ENCODE measurements at regions not wholly inside any gene's neighbourhood (a gene's known extent, or its start where the extent isn't known, plus 50 kb on each side); places are given as distances from the start of the nearest gene placed in this dataset.

- Mint-ChIP-seq H3K9me3 (ENCODE audit: low read depth) (no peaks in the 10 kb centered on the region), H3K36me3 (ENCODE audit: low read depth) (no peaks in the 10 kb centered on the region), H3K4me1 (ENCODE audit: low read depth) (peaks cover 9% of the 10 kb centered on the region), H3K27me3 (ENCODE audit: low read depth) (no peaks in the 10 kb centered on the region), H3K27ac (ENCODE audit: unreplicated experiment) (no peak overlapping the region), H3K4me3 (ENCODE audit: unreplicated experiment) (no peak overlapping the region)
- DNase-seq (ENCODE audit: low spot score): no peak
- TF ChIP-seq CTCF (IDR thresholded peaks at IDR 0.05): no peak
Measured at GRCh38 chr1:87878873-87879272, 550.2 kb downstream of the LMO4 start.

GRCh38 chr1:87880098-87880760 is 551.5 kb downstream of the LMO4 start:
- H3K9me3 Mint-ChIP-seq (ENCODE audit: low read depth): no peaks in the 10 kb centered on the region
- peaks cover 9% of the 10 kb centered on the region for H3K4me1 Mint-ChIP-seq (ENCODE audit: low read depth)
- TF ChIP-seq CTCF (IDR thresholded peaks at IDR 0.05): no peak
- no peak overlapping the region for H3K27ac Mint-ChIP-seq (ENCODE audit: unreplicated experiment)
- DNase-seq (ENCODE audit: low spot score): no peak
- no peak overlapping the region for H3K4me3 Mint-ChIP-seq (ENCODE audit: unreplicated experiment)
- no peaks in the 10 kb centered on the region for H3K36me3 Mint-ChIP-seq (ENCODE audit: low read depth)
- H3K27me3 Mint-ChIP-seq (ENCODE audit: low read depth): no peaks in the 10 kb centered on the region

- H3K36me3 Mint-ChIP-seq (ENCODE audit: low read depth): no peaks in the 10 kb centered on the region
- H3K9me3 Mint-ChIP-seq (ENCODE audit: low read depth): no peaks in the 10 kb centered on the region
- no peak for DNase-seq (ENCODE audit: low spot score)
Measured at GRCh38 chr1:87880764-87881163, 552.1 kb downstream of the LMO4 start.

GRCh38 chr1:87883906-87884305 is 555.2 kb downstream of the LMO4 start:
- TF ChIP-seq CTCF (IDR thresholded peaks at IDR 0.05): no peak
- H3K9me3 Mint-ChIP-seq (ENCODE audit: low read depth): no peaks in the 10 kb centered on the region
- H3K4me1 Mint-ChIP-seq (ENCODE audit: low read depth): peaks cover 9% of the 10 kb centered on the region
- H3K4me3 Mint-ChIP-seq (ENCODE audit: unreplicated experiment): no peak overlapping the region
- H3K27me3 Mint-ChIP-seq (ENCODE audit: low read depth): no peaks in the 10 kb centered on the region
- no peaks in the 10 kb centered on the region for H3K36me3 Mint-ChIP-seq (ENCODE audit: low read depth)
- H3K27ac Mint-ChIP-seq (ENCODE audit: unreplicated experiment): no peak overlapping the region
- no peak for DNase-seq (ENCODE audit: low spot score)

More at GRCh38 chr1:87880764-87881163, 552.1 kb downstream of the LMO4 start:
- Mint-ChIP-seq H3K27ac (ENCODE audit: unreplicated experiment) (no peak overlapping the region), H3K4me3 (ENCODE audit: unreplicated experiment) (no peak overlapping the region), H3K4me1 (ENCODE audit: low read depth) (peaks cover 9% of the 10 kb centered on the region), H3K27me3 (ENCODE audit: low read depth) (no peaks in the 10 kb centered on the region)
- TF ChIP-seq CTCF (IDR thresholded peaks at IDR 0.05): no peak

GRCh38 chr1:87884581-87884980 is 555.9 kb downstream of the LMO4 start:
- no peaks in the 10 kb centered on the region for H3K9me3 Mint-ChIP-seq (ENCODE audit: low read depth)
- H3K4me3 Mint-ChIP-seq (ENCODE audit: unreplicated experiment): no peak overlapping the region
- DNase-seq (ENCODE audit: low spot score): no peak
- no peak for TF ChIP-seq CTCF (IDR thresholded peaks at IDR 0.05)
- no peaks in the 10 kb centered on the region for H3K36me3 Mint-ChIP-seq (ENCODE audit: low read depth)
- H3K27me3 Mint-ChIP-seq (ENCODE audit: low read depth): no peaks in the 10 kb centered on the region
- no peak overlapping the region for H3K27ac Mint-ChIP-seq (ENCODE audit: unreplicated experiment)
- H3K4me1 Mint-ChIP-seq (ENCODE audit: low read depth): peaks cover 9% of the 10 kb centered on the region
